Inflammatory macrophage treated with lipopolysaccharide for 4 hours (primary cell): ENCODE measurements at regions not wholly inside any gene's neighbourhood (a gene's known extent, or its start where the extent isn't known, plus 50 kb on each side); places are given as distances from the start of the nearest gene placed in this dataset.

Experiments
- DNase-seq: peaks from one replicate; pipeline ENCODE4 v3.0.0-alpha.2; 2020

GRCh38 chr1:56304975-56305374 is 274.4 kb downstream of the PLPP3 start:
- DNase-seq, result no peak

- no peak for DNase-seq
Observed at GRCh38 chr1:56303805-56304204, 275.6 kb downstream of the PLPP3 start.

- no peak for DNase-seq
Observed at GRCh38 chr1:56302878-56303277, 276.5 kb downstream of the PLPP3 start.

- no peak for DNase-seq
Observed at GRCh38 chr1:56301791-56302190, 277.6 kb downstream of the PLPP3 start.

- DNase-seq, result no peak
Observed at GRCh38 chr1:56300836-56301235, 278.5 kb downstream of the PLPP3 start.

- no peak for DNase-seq
Observed at GRCh38 chr1:56298866-56299265, 280.5 kb downstream of the PLPP3 start.

GRCh38 chr1:56297904-56298303 is 281.5 kb downstream of the PLPP3 start:
- no peak for DNase-seq

- no peak for DNase-seq
Observed at GRCh38 chr1:56297208-56297607, 282.2 kb downstream of the PLPP3 start.

- DNase-seq, result no peak
Observed at GRCh38 chr1:56295949-56296929, 283.1 kb downstream of the PLPP3 start.

- DNase-seq, result no peak
Observed at GRCh38 chr1:56291374-56291919, 287.9 kb downstream of the PLPP3 start.

- DNase-seq, result no peak
Observed at GRCh38 chr1:56289260-56289659, 290.1 kb downstream of the PLPP3 start.

- DNase-seq, result no peak
Observed at GRCh38 chr1:56287721-56288120, 291.6 kb downstream of the PLPP3 start.

- DNase-seq, result peak; percentile 87
Observed at GRCh38 chr1:56286956-56287355, 292.4 kb downstream of the PLPP3 start.

GRCh38 chr1:56286506-56286905 is 292.9 kb downstream of the PLPP3 start:
- no peak for DNase-seq

GRCh38 chr1:56285554-56286402 is 293.6 kb downstream of the PLPP3 start:
- DNase-seq, result peak; percentile 28

GRCh38 chr1:56284928-56285327 is 294.4 kb downstream of the PLPP3 start:
- DNase-seq, result no peak

GRCh38 chr1:56278061-56278460 is 301.3 kb downstream of the PLPP3 start:
- no peak for DNase-seq

GRCh38 chr1:56268519-56269140 is 310.7 kb downstream of the PLPP3 start:
- no peak for DNase-seq

GRCh38 chr1:56267611-56268010 is 311.8 kb downstream of the PLPP3 start:
- no peak for DNase-seq

- DNase-seq, result peak; percentile 69
Observed at GRCh38 chr1:56266359-56266758, 313.0 kb downstream of the PLPP3 start.

- peak; percentile 29 for DNase-seq
Observed at GRCh38 chr1:56265216-56265615, 314.1 kb downstream of the PLPP3 start.

GRCh38 chr1:56263908-56264307 is 315.5 kb downstream of the PLPP3 start:
- DNase-seq, result no peak

- no peak for DNase-seq
Observed at GRCh38 chr1:56258371-56258770, 321.0 kb downstream of the PLPP3 start.
